Globus pallidus (tissue), 1 donor: ENCODE measurements at regions not wholly inside any gene's neighbourhood (a gene's known extent, or its start where the extent isn't known, plus 50 kb on each side); places are given as distances from the start of the nearest gene placed in this dataset.
"Not testable (repeated sequence)": the region's sequence is repeated elsewhere in the genome, so short reads cannot be mapped to it uniquely, and the experiment has no call there.

Experiments used
- DNase-seq: peaks from one replicate; pipeline ENCODE4 v3.0.0-alpha.2; 2015; ENCODE audit warnings: low spot score

DNA sequence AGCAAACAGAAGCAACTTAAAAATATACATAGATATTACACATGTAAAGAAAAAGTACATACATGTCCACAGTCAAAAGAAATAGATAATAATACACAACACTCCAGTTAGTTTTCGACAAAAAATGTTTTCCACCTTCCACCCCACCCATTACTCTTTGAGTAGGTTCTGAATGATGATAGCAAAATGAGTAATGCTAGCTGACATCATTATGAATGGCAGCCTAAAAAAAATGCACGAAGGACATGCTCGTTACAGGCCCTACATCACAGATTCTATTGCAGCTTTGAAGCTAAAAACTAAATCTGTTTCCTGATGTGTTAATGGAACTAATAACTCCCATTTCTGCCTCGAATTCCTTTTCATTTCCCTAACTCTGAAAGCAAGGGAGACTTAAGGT lies 578.7 kb upstream of the NETO1 start:
- DNase-seq = no peak

GRCh38 chr18:73431620-73432019 lies 563.8 kb upstream of the NETO1 start:
- DNase-seq = no peak

GRCh38 chr18:73421010-73421409 lies 553.2 kb upstream of the NETO1 start:
- DNase-seq = no peak

DNA sequence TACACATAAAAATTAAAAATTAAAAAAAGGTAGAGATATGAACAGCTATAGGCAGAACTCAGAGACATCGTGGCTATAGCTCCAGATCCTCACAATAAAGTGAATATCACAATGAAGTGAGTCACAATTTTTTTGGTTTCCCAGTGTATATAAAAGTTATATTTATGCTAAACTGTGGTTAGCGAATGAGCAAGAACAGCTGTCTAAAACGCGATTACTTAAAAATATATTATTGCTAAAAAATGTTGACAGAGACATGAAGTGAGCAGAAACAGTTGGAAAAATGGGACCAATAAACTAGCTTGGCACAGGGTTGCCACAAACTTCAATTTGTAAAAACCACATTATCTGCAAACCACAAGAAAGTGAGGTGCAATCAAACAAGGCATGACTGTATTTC lies 551.7 kb upstream of the NETO1 start:
- no peak for DNase-seq

- DNase-seq = no peak
Observed at GRCh38 chr18:73414598-73414997, 546.8 kb upstream of the NETO1 start.

- DNase-seq = no peak
Observed at GRCh38 chr18:73414069-73414468, 546.3 kb upstream of the NETO1 start.

GRCh38 chr18:73409242-73409641 lies 541.5 kb upstream of the NETO1 start:
- no peak for DNase-seq

DNA sequence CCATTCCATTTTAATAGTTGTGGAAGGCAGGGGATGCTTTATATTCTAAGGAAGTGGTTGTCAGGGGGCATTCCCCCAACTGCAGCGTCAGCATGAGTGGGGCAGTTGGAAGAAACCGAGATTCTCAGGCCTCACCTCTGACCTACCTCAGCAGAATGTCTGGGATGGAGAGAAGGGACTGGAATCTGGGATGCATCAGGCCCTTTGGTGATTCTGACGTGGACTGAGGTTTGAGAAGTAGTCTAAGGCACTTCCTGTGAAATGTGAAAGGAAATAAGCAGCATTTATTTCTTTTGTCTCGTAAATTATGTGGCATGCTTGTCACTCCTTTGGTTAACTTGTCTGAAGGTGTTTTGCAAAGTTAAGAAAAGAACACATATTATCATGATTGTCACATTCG lies 540.7 kb upstream of the NETO1 start:
- DNase-seq = no peak

DNA sequence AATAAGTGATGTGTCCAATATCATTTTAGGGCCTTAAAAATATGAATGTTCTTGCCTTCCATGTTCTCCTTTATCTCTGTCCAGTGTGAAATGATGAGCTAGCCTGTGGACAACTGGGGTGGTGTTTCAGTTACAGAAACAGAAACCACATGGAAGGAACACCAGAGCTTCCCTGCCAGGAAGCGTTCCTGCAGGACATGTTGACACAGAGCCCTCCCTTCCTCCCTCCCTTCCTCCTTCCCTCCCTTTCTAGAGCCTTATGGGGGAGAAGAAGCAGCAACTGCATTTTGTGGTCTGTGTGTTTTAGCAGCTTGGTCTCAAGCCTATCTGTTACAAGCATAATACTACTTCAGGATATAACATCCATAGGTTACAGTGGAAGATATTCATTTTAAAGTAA lies 539.7 kb upstream of the NETO1 start:
- DNase-seq = no peak

- no peak for DNase-seq
Observed at GRCh38 chr18:73384246-73384645, 516.5 kb upstream of the NETO1 start.

DNA sequence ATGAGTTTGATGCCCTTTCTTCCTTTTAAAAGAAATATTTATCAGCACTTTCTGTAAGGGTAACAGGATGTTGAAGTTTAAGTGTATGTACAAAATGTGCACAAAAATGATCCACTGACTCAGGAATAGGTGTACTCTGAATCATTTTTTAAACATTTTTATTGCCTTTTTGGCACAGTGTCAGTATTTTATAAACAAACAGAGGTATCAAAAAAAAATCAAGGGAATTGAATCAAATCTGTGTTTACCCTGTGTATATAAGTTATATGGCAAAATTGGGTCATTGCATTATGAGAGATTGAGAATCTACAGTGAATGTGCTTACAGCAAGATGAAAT lies 513.9 kb upstream of the NETO1 start:
- no peak for DNase-seq

GRCh38 chr18:73381016-73381698 lies 513.4 kb upstream of the NETO1 start:
- no peak for DNase-seq

DNA sequence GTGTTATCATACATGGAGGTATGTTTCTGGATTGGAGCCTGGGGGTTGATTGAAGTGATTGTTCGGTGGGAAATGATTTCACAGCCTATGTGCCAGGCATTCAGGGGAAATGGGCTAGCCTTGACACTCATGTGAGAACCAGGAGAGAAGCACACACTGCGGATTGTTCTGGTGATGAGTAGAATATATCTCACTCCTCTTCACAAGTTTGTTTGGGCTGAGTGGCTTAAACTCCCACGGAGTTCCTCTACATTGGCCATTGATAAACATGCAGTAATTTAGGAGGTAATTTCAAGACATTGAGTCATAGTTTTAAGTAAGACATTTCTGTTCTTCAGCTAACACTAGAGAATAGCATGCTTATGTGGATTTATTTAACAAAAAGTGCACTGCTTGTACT lies 498.9 kb upstream of the NETO1 start:
- DNase-seq = no peak

- no peak for DNase-seq
Observed at GRCh38 chr18:73365018-73365417, 497.2 kb upstream of the NETO1 start.

- no peak for DNase-seq
Observed at GRCh38 chr18:73355121-73355520, 487.3 kb upstream of the NETO1 start.

DNA sequence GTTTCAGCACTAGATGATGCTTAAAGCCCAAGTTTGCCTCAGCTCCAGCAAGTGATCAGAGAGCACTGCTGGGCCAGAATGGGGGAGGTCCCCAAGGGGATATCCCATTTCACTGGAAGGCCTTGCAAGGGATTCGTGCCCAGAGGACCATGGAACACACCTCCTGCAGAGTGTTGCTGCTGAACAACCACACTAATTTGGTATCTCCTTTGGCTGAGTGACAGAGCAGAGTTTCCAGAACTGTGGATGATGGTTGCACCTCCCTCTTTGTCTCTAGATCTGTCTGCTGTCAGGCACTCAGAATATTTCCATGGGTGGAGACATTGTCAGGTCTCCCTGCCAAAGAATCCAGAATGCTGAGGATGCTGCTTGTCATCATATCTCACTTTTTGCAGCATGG lies 484.8 kb upstream of the NETO1 start:
- DNase-seq = no peak

DNA sequence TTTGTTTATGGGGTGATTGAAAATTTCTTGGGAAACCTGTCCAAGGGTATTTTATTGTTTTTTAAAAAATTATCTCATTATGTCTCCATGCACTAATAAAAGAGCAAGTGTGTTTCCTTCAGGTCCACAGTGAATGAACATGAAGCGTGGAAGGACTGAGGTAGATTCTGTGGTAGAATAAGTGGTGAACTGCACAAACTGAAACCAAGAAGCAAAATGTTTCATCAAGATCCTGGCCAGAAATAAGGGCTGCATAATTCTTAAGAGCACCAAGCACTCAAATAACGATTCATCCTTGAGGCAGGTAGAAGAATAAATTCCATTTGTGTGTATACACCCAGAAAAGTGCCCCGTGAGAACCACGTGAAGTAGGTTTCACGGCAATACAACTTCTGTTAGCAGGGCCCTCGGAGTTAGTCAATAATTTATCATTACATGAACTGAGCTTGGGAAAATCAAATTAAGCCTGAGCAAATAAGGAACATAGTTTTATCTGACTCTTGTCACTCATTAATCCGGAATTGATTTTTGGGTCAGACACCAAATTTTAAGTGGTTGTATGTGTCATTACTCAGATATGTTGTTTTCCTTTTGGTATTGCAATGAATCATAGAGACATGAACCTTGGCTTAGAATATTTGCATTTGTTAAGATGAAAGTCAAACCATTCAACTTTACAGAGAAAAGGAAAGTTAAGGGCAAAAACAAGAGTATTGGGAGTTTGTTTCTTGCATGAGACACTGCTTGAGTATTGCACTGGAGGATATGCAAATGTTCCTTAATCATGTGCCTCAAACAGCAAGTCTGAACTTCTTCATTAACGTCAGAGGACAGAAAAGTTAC lies 472.6 kb upstream of the NETO1 start:
- DNase-seq = no peak

- DNase-seq = no peak
Observed at GRCh38 chr18:73331212-73331772, 463.5 kb upstream of the NETO1 start.

DNA sequence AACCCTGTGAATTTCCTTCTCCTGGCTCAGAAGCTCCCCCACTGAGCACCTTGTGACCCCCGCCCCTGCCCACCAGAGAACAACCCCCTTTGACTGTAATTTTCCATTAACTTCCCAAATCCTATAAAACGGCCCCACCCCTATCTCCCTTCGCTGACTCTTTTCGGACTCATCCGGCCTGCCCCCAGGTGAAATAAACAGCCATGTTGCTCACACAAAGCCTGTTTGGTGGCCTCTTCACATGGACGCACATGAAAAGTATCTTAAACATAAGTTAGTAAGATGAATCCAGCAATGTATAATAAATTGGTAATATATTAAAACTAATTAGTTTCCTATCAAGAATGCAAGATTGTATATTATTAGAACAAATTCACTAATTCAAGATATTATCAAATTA lies 462.3 kb upstream of the NETO1 start:
- DNase-seq = not testable (repeated sequence)

- not testable (repeated sequence) for DNase-seq
Observed at GRCh38 chr18:73324187-73324831, 456.5 kb upstream of the NETO1 start.

GRCh38 chr18:73318739-73319479 lies 451.1 kb upstream of the NETO1 start:
- DNase-seq = no peak

- DNase-seq = no peak
Observed at GRCh38 chr18:73316513-73316912, 448.7 kb upstream of the NETO1 start.
